ENCODE measurements at regions not wholly inside any gene's neighbourhood (a gene's known extent, or its start where the extent isn't known, plus 50 kb on each side); places are given as distances from the start of the nearest gene placed in this dataset.

- DNase-seq (ENCODE audit: low spot score): no peak
These were observed 163.7 kb upstream of the SLC30A5 start for GRCh38 chr5:68930139-68930538.

- DNase-seq (ENCODE audit: low spot score): no peak
These were observed 160.9 kb upstream of the SLC30A5 start for GRCh38 chr5:68932830-68933434.

GRCh38 chr5:68942169-68942568 lies 151.6 kb upstream of the SLC30A5 start:
- DNase-seq (ENCODE audit: low spot score): no peak

GRCh38 chr5:68946728-68947127 lies 147.1 kb upstream of the SLC30A5 start:
- DNase-seq (ENCODE audit: low spot score): no peak

- DNase-seq (ENCODE audit: low spot score): no peak
These were observed 145.8 kb upstream of the SLC30A5 start for GRCh38 chr5:68947986-68948385.

GRCh38 chr5:68949256-68949655 lies 144.6 kb upstream of the SLC30A5 start:
- no peak for DNase-seq (ENCODE audit: low spot score)

GRCh38 chr5:68949711-68950110 lies 144.1 kb upstream of the SLC30A5 start:
- no peak for DNase-seq (ENCODE audit: low spot score)

GRCh38 chr5:68950125-68950524 lies 143.7 kb upstream of the SLC30A5 start:
- no peak for DNase-seq (ENCODE audit: low spot score)

- no peak for DNase-seq (ENCODE audit: low spot score)
These were observed 142.9 kb upstream of the SLC30A5 start for GRCh38 chr5:68950930-68951329.

- DNase-seq (ENCODE audit: low spot score): no peak
These were observed 140.5 kb upstream of the SLC30A5 start for GRCh38 chr5:68953231-68953874.

- no peak for DNase-seq (ENCODE audit: low spot score)
These were observed 139.8 kb upstream of the SLC30A5 start for GRCh38 chr5:68953875-68954617.

- DNase-seq (ENCODE audit: low spot score): no peak
These were observed 139.2 kb upstream of the SLC30A5 start for GRCh38 chr5:68954618-68954910.

GRCh38 chr5:68957591-68957990 lies 136.2 kb upstream of the SLC30A5 start:
- DNase-seq (ENCODE audit: low spot score): no peak

GRCh38 chr5:68958428-68958827 lies 135.4 kb upstream of the SLC30A5 start:
- no peak for DNase-seq (ENCODE audit: low spot score)

GRCh38 chr5:68960456-68960855 lies 133.4 kb upstream of the SLC30A5 start:
- DNase-seq (ENCODE audit: low spot score): no peak

- DNase-seq (ENCODE audit: low spot score): no peak
These were observed 132.9 kb upstream of the SLC30A5 start for GRCh38 chr5:68960961-68961360.

- no peak for DNase-seq (ENCODE audit: low spot score)
These were observed 132.1 kb upstream of the SLC30A5 start for GRCh38 chr5:68961762-68962161.

- peak; percentile 40 for DNase-seq (ENCODE audit: low spot score)
These were observed 130.9 kb upstream of the SLC30A5 start for GRCh38 chr5:68962757-68963484.

GRCh38 chr5:68964679-68965078 lies 129.1 kb upstream of the SLC30A5 start:
- no peak for DNase-seq (ENCODE audit: low spot score)

- DNase-seq (ENCODE audit: low spot score): no peak
These were observed 127.9 kb upstream of the SLC30A5 start for GRCh38 chr5:68965926-68966325.

GRCh38 chr5:68966596-68966995 lies 127.2 kb upstream of the SLC30A5 start:
- no peak for DNase-seq (ENCODE audit: low spot score)

GRCh38 chr5:68968429-68968828 lies 125.4 kb upstream of the SLC30A5 start:
- no peak for DNase-seq (ENCODE audit: low spot score)

- DNase-seq (ENCODE audit: low spot score): no peak
These were observed 123.2 kb upstream of the SLC30A5 start for GRCh38 chr5:68970617-68971016.

Measured in H4 (cell line).